Uterus (tissue), 2 donors: ENCODE measurements at regions not wholly inside any gene's neighbourhood (a gene's known extent, or its start where the extent isn't known, plus 50 kb on each side); places are given as distances from the start of the nearest gene placed in this dataset.

Experiments
- POLR2A ChIP-seq, 2 donors: fragments of 450-650 bp; IDR thresholded peaks; one replicate each; pipeline ENCODE4 v1.6.1; 2016; ENCODE audit warnings: antibody characterized with exemption in 2 of 2, mild to moderate bottlenecking in 1 of 2, moderate library complexity in 1 of 2
- TF ChIP-seq, protein P1 (sequence below), 4 experiments: fragments of 200-600 bp in 2 of 4; fragments of 450-650 bp in 2 of 4; sonication (generic) in 2 of 4; IDR thresholded peaks; one replicate each; pipeline ENCODE4 v1.5.1; 2016 to 2019; ENCODE audit warnings: antibody characterized with exemption in 4 of 4, mild to moderate bottlenecking in 2 of 4, moderate library complexity in 1 of 4

DNA sequence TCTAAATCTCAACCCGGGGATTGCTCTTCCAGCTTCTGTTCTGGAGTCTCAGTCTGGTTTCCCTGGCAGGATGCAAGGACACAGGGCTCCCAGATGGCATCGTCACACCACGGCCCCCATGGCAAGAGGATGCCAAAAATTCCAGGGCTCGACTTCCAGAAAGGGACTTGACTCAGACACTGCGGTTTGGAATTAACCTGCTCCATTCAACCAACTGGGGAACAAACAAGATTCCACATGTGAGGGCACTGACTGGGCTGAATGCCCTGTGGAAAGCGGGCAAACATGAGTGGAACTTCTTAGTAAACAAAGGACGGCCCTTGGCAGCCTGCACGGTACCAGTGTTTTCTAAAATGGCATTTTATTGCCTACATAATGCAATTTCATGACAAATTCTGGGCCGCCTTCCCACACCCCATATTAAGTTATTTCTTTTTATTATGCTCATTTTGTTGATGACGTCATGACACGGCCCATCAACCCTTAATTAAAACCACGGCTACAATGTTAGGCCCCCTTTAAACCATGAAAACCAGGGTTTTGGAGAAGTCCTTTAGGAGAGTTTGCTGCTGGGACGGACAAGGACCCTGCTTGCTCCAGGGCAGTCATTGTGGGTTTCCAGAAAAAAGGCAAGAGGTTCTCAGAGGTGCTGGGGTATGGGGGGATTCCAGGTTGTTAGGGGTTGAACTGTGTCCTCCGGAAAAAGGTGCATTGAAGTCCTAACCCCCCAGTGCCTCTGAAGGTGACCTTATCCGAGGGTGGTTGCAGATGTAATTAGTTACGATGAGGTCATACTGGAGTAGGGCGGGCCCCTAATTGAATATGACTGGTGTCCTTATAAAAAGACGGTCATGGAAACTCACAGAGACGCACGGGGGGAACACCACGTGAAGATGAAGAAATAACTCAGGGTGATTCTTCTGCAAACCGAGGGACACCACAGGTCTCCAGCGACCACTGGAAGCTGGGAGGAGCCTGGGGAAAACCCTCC is 205.6 kb downstream of the FOXL1 start:
- no peak for TF ChIP-seq POLR2A (IDR thresholded peaks at IDR 0.05)
- TF ChIP-seq, protein P1, sequence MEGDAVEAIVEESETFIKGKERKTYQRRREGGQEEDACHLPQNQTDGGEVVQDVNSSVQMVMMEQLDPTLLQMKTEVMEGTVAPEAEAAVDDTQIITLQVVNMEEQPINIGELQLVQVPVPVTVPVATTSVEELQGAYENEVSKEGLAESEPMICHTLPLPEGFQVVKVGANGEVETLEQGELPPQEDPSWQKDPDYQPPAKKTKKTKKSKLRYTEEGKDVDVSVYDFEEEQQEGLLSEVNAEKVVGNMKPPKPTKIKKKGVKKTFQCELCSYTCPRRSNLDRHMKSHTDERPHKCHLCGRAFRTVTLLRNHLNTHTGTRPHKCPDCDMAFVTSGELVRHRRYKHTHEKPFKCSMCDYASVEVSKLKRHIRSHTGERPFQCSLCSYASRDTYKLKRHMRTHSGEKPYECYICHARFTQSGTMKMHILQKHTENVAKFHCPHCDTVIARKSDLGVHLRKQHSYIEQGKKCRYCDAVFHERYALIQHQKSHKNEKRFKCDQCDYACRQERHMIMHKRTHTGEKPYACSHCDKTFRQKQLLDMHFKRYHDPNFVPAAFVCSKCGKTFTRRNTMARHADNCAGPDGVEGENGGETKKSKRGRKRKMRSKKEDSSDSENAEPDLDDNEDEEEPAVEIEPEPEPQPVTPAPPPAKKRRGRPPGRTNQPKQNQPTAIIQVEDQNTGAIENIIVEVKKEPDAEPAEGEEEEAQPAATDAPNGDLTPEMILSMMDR (IDR thresholded peaks at IDR 0.05): no peak
